HG03060 (cell line): ENCODE measurements at regions not wholly inside any gene's neighbourhood (a gene's known extent, or its start where the extent isn't known, plus 50 kb on each side); places are given as distances from the start of the nearest gene placed in this dataset.
"Not testable (repeated sequence)": the region's sequence is repeated elsewhere in the genome, so short reads cannot be mapped to it uniquely, and the experiment has no call there.

Source experiments
- ATAC-seq: cut with Tn5 transposase; IDR thresholded peaks from one replicate; pipeline ENCODE4 v1.9.1; 2021; ENCODE audit warnings: low read depth, moderate number of reproducible peaks; ENCODE audit not compliant: unreplicated experiment

DNA sequence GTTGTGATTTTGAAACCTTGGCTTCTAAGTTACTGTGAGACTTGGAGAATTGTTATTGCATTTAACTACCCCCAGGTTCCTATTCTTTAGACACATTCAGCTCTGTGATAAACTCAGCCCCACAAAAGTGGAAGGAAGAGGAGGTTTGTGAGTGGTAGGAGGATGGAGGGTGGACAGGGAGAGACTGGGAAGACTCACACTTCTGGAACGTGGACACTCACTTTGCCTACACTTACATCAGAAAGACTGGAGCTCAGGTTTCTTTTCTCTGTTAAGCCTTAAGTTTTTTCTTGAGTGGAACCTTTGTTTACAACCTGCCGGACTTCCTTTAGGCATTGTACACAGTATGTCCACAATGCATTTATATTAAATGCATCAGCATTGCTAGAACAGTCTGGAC is 99.0 kb downstream of the AREG start:
- ATAC-seq = no peak

DNA sequence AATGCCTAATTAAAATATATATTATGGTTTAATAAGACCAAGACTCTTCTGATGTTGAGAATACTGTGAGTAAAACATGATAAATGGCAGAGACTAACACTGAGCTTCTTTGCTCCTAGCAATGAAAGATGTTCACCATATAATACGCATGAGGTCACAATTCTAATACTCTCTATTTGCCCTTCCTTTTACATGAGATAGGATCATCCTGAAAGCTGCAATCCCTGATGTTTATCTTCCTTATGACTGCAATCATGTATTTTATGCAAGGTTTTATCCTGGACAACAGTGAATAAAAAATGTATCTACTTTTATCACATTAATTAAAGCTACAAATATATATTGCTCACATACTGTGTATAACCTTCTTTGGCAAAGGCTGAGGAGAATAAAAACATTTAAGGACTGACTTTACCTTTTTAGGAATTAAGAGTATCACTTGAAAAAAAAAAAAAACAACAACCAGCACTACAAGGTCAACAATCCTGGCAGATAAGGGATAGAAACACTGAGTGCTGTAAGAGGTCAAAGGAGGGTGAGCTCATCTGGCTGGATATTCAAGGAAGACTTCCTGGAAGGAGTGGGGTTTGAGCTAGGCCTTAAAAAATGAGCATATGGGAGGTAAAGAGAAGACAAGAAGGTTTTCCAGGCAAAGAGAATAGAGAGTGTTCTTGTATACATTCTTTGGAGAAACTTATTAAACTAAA is 99.9 kb downstream of the AREG start:
- ATAC-seq = no peak

DNA sequence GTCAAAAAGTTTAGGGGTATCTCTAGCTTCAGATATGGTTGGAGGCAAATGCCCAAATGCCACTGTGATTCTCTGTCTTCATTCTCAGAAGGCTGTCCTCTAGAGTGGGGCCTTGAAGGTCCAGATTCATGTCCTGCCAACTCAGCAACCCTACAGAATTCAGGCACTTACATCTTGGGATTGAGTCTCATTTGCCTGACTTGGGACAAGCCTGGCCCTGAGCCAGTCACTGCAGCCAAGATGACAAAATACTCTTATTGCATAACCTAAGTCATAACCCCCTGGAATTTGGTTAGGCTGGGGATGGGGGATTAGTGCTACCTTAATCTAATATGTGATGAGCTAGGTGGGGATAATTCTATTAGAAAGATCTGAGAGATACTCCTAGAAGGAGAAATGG is 100.5 kb downstream of the AREG start:
- ATAC-seq = no peak

DNA sequence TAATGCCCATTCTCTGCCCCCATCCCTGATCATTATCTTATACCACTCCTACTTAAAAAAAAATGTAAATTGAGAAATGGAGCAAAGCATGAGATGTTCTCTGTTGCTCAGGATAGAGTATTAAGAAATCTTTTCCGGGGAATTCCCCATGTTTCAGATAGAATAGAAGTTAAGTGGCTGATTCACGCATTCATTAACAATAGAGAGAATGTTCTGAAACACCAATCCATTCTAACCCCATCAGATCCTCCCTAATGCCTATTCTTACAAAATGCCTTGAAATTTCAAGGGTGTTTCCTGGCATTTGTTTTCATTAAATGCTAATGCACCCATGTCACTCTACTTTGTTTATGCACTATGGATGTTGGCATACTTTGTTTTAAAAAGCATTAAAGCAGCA is 101.1 kb downstream of the AREG start:
- ATAC-seq = no peak

DNA sequence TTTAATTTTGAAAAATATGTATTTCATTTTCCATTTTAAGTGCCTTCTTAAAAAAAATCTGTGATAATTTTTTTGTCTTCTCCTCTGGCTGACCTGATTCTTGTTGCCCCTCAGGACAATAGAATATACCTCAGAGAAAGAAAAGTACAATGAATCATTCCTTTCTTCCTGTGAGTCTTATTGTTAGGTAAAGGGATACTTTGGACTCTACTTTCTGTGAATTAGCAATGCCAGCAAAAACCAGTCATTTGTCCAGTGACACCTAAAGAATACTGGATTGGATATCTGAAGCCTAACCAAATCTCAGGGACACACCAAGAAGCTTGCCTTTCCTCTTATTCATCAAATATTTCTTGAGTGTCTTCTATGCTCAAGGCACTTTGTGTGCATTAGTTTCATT is 102.1 kb downstream of the AREG start:
- ATAC-seq = no peak

DNA sequence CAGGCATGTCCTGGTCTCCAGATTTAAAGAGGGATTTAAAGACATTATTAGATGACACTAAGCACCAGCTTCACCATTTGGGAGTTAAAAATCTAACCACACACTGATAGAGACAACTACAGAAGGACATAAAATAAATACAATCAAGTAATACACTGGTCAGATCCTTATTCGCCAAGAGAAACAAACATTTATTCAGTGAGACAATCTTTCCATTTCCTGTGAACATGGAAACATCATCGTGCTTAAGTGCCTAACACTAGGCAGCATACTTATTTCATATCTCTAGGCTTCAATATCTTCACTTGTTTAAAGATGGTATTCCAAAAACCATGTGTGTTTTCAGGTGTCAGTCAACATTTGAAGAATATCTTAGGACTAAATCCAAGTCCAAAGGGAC is 103.6 kb downstream of the AREG start:
- ATAC-seq = no peak

DNA sequence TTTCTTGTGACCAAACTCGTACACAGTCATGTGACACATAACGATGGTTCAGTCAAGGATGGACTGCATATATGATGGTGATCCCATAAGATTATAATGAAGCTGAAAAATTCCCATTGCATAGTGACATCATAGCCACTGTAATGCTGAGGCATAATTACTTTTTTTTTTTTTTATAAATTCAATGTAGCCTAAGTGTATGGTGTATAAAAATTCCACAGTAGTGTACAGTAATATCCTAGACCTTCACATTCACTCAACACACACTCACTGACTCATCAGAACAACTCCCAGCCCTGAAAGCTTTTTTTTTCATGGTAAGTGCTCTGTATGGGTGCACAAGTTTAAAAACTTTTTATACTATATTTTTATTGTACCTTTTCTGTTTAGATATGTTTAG is 105.0 kb downstream of the AREG start:
- ATAC-seq = no peak

DNA sequence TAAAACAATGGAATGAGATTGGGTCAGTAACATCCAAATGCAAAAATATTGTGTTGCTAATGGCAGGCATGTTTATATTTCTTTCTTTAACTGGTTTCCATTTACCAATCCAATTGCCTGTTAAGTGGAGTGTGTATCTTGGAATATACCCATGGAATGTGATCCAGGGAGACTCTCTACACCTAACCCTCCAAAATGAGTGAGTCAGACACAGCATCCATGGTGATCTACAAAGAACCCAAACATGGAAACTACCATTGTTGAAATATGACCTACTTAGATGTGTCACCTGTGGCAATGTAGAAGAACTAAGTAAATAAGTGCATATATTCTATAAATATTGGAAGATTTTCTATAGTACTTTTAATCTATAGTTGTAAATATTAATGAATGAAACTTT is 110.3 kb downstream of the AREG start:
- no peak for ATAC-seq

DNA sequence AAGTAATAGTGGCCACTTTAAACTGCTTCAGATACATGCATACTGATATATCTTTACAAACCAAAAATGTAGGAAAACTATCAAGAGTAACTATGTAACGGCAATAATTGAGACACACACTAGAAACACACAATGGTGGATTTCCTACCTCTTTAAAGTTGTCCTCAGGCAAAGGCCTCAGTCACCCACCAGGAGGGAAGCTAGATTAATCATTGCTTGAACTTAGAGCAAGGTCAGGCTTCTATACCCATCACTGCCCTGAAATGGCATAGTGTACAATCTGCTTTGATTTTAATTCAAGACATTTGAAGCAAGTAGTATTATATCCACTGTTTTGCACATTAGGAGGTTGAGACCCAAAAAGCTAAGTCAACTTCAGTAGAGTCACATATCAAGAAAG is 110.9 kb downstream of the AREG start:
- no peak for ATAC-seq

DNA sequence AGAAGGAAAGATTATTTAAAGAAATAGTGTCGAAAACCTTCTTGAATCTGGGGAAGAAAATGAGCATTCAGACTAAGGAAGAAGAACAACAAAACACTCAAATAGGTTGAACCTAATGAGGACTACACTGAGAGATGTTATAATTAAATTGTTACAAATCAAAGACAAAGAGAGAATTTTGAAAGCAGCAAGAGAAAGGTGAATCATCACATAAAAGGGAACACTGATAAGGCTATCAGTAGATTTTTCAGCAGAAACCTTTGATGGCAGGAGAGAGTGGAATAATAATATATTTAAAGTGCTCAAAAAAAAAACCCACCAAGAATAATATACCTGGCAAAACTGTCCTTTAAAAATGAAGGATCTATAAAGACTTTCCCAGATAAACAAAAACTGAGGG is 114.9 kb downstream of the AREG start:
- no peak for ATAC-seq

DNA sequence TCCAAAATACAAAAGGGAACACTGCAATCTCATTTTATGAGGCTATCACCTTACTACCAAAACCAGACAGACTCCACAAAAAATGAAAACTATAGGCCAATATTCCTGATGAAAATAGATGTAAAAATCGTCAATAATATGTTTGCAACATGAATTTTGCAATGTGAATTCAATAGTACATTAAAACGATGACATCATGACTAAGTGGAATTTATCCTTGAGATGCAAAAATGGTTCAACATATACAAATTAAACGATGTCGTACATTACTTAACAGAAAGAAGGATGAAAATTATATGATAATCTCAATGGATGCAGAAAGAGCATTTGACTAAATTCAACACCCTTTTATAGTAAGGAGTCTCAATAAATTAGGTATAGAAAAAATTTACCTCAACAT is 123.0 kb downstream of the AREG start:
- no peak for ATAC-seq

DNA sequence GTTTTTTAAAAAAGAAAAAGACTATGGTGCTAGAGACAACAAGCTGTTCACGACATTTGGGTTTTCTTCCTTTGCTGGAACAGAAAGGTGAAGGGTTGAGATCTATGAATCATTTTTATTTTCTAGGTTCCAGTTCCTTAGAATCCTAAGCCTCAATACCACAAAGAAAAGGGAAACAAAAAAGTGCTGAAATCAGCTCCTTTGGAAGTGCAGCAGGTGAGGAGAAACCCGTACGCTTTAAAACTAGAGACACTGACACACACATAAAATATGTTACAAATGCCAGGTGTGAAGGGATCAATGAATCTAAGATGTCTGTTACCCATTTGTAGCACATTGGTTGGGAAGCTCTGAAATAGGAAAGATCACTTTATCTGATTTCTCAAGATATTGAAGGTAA is 125.2 kb downstream of the AREG start:
- no peak for ATAC-seq

DNA sequence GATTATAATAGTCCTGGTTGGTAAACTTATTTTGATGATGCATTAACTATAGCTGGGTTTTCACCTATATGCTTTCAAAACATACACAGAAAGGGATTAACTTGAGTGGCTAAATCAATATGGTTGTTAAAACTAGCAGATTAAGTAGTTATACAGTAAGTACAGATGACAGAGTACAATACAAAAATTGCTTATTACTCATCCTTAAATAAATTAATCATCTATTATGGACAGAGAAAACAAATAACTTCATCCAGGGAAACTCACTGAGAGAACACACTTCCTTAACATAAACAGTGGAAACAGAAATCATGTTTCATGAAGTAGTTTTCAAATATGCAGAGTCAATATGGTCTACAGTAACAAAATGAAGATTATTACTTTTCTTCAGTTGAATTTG is 133.4 kb downstream of the AREG start:
- no peak for ATAC-seq

DNA sequence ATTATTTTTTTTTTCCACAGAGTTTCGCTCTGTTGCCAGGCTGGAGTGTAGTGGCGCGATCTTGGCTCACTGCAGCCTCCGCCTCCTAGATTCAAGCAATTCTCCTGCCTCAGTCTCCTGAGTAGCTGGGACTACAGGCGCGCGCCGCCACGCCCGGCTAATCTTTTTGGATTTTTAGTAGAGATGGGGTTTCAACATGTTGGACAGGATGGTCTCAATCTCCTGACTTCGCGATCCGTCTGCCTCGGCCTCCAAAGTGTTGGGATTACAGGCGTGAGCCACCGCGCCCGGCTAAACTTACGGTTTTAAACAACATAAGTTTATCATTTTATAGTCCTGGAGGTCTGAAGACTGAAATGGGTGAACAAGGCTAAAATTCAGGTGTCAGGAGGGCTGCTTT is 133.9 kb downstream of the AREG start:
- not testable (repeated sequence) for ATAC-seq

DNA sequence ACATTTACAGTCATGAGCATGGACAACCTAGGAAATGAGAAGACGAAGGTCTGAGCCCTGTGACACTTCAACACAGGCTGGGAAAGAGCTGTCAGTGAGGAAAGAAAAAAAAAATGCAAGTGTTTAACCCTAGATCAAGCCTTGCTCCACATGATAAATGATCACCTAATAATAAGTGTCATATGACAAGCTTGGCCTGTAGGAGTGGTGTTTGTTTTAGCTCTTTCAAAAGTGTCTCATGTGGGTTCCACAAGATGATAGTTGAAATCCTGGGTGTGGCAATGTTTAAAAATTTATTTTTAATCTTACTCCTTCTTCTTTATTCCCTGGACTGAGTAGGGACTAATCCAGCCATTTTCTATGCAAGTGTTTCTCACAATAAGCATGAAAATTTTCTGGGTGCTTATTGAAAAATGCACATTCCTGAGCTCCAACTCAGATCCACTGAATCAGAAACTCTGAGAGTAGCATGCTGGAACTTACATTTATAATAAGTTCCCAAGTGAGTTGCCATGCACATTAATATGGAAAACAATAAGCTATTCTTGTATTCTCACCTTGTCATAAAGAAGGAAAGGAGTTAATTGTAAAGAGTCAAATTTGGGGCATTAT is 138.3 kb downstream of the AREG start:
- no peak for ATAC-seq

DNA sequence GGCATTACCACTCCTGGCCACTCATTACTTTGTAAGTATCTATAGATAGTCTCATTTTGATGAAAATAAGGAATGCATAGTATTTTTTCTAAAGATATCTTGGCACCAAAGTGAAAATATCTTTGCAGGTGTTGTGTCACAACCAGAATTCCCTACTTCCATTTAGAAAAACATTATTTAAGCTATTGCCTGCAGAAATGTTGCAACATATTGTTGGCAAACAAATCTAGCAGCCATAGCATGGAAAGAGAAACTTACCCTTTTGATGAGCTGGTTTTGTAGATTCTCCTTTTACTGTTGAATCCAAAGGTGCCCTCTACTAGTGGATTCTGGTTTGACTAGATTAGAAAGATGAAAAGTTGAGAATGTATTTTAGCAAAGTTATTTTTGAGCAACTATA is 138.8 kb downstream of the AREG start:
- no peak for ATAC-seq

DNA sequence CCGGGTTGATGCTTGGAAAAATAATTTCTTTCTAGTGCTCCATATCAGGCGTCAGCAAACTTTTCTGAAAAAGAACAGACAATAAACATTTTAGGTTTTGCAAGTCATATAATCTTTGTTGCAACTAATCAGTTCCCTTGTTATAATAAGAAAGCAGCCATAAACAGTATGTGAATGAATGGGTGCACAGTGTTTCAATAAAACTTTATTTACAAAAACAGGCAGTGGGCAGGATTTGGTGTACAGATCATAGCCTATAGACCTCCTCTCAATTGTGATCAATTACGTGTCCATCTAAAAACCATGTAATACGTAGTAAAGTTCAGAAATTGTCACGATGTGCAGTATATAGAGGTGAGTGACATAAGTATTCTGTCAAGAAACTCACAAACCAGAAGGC is 143.4 kb downstream of the AREG start:
- no peak for ATAC-seq

DNA sequence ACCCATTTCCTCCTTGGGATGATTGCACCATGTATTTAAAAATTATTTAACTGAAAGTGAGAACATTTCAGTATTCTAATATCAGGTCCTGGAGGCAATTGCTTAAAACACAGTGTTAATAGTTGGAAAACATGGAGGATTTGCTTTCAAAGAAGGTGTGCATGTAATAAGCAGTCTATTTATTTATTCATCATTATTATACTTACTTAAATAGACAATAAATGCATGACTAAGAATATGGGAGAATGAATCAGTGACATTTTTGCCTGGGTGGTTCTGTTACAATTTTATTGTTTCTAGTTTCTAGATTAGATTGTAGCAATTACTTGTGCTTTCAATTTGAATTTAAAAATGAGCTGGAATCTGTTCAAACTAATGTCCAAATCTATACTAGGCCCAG is 145.5 kb downstream of the AREG start:
- no peak for ATAC-seq

DNA sequence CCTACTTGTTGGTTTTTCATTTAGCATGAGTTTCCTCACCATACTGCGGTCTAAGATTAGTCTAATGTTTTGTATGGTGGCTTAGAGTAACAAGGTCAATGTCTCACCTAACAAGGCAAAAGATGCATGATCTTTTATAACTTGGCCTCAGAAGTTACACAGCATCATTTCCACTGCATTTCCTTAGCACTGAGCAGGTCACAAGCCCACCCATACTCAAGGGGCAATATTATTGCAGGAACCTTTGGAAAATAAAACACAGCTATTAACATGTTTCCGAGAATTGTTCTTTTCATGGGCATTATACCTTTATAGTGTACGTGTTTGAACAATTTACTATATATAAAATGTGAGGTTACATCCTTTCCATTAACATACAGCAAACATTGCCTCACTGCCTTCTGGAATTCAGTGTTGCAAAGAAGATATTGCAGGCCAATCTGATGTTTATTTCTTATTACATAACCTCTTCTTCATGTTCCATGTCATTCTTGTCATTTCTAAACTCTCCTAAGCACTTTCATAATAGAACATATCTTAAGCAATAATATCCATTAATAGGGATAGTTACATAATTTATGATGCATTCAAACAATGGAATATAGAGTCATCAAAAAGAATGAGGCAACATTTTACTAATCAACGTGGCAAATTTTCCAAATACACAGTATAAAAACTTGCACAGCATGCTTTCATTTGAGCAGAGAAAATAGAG is 153.8 kb downstream of the AREG start:
- ATAC-seq = no peak

DNA sequence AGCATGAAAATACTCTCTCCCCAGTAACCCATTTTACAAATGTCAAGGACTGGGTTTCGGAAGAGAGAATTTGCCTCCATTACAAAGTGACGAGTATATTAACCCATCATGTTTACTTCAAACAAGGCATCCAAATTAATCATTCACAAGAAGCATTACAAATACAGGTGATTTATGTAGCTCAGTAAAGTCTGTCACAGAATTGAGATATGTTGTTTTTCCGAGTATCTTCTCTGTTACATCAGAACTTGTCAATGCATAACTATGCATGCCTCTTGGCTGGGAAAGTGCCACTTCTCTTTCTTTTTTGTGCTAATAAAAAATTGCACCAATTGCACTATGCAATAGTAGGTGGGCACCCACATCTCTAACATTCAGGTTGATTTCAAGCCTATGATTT is 158.2 kb downstream of the AREG start:
- ATAC-seq = no peak

DNA sequence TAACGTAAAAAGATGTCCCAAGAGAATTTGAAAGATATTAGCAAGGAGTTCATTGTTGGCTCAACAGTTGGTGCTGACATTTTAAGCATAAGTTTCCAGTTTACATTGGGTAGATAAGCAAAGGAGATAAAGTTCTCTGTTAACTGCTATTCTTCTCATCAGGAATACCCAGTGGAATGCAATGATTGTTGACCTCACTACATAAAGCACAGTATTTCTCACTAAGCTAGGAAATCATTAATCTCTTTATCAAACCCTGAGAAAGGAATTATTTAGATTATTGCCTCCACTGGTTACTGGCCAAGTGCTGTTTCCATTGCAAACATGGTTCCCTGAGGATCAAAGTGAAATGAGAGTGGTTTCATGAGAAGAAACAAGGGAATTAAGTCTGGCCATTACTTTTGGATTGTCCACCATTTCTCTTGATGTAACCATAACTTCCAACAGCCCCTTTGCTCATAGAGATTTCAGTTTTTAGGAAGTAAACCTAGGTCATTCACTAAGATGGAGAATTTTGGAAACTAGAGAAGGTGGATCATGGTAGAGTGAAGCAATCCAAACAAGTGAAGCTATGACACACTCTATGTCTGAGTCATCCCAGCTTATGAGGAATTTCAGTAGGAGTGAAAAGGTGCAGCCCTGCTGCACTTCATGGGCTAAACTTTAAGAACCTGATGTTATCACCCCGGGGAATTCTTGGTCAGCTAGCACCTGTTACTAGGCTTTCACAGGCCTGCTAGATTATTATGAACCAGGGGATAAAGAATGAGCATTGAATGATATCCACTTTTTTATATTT is 163.4 kb downstream of the AREG start:
- no peak for ATAC-seq
